SJSA1 (cell line): ENCODE measurements at regions not wholly inside any gene's neighbourhood (a gene's known extent, or its start where the extent isn't known, plus 50 kb on each side); places are given as distances from the start of the nearest gene placed in this dataset.

Experiments used
- DNase-seq, 2 experiments: peaks; one replicate each; pipeline ENCODE4 v3.0.0-alpha.2; 2015 to 2020; ENCODE audit warnings: low spot score in 2 of 2, low read depth in 1 of 2
- H3K27ac ChIP-seq: fragments of 250-450 bp; sonication (Bioruptor Pico); 2 replicates; pipeline ENCODE4 v1.5.1; 2020; ENCODE audit warnings: mild to moderate bottlenecking, moderate library complexity
- H3K27me3 ChIP-seq: fragments of 250-450 bp; sonication (Bioruptor Pico); replicated peaks from 2 replicates; pipeline ENCODE4 v1.5.1; 2020; ENCODE audit warnings: mild to moderate bottlenecking, moderate library complexity
- H3K36me3 ChIP-seq: fragments of 250-450 bp; sonication (Bioruptor Pico); 2 replicates; pipeline ENCODE4 v1.5.1; 2020; ENCODE audit warnings: mild to moderate bottlenecking
- H3K4me1 ChIP-seq: fragments of 250-450 bp; sonication (Bioruptor Pico); replicated peaks from 2 replicates; pipeline ENCODE4 v1.6.1; 2021; ENCODE audit warnings: mild to moderate bottlenecking
- H3K4me3 ChIP-seq: fragments of 250-450 bp; sonication (Bioruptor Pico); 2 replicates; pipeline ENCODE4 v1.5.1; 2020; ENCODE audit warnings: mild to moderate bottlenecking
- H3K9me3 ChIP-seq: fragments of 250-450 bp; sonication (Bioruptor Pico); replicated peaks from 2 replicates; pipeline ENCODE4 v1.5.1; 2020; ENCODE audit warnings: mild to moderate bottlenecking

DNA sequence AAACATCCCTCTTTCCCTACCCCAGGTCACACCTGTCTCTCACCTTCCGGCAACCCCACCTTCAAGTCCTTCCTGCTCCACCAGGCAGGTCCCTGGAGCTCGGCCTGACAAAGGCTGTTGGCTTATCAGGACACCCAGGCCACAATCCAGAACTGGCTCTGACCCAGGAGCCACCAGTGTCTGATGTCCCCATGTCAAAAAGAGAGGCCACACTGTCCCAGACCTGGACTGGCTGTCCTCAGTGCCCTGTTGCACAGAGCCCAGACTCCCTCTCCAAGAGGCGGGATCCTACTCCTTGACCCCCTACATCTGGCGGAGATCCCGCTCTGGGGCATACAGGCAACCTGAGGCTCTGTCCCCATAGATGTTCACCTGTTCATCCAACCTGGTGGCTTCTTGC lies 116.0 kb downstream of the MN1 start:
- Histone ChIP-seq H3K36me3 (no peaks in the 10 kb centered on the region), H3K4me1 (peaks cover 11% of the 10 kb centered on the region), H3K27me3 (no peaks in the 10 kb centered on the region), H3K9me3 (no peaks in the 10 kb centered on the region), H3K27ac (no peak overlapping the region), H3K4me3 (no peak overlapping the region)
- no peak for DNase-seq

DNA sequence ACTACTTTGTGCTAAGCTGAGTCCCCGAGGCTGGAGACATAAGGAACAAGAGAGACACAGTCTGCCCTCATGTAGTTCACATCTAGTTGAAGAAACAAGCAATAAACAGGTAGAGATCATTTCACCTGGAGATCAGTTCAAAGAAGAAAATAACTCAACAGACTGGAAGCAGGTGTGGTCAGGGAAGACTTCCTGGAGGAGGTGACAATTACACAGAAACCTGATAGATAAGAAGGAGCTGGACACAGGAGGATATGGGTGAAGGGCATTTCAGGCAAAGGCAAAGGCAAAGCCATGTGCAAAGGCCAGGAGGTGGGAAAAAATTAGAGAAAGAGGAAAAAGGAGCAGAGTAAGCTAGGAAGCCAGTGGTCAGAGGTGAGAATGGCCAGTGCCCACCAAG lies 115.6 kb downstream of the MN1 start:
- Histone ChIP-seq H3K27ac (no peak overlapping the region), H3K36me3 (no peaks in the 10 kb centered on the region), H3K9me3 (no peaks in the 10 kb centered on the region), H3K27me3 (no peaks in the 10 kb centered on the region), H3K4me3 (no peak overlapping the region), H3K4me1 (peaks cover 11% of the 10 kb centered on the region)
- no peak for DNase-seq

DNA sequence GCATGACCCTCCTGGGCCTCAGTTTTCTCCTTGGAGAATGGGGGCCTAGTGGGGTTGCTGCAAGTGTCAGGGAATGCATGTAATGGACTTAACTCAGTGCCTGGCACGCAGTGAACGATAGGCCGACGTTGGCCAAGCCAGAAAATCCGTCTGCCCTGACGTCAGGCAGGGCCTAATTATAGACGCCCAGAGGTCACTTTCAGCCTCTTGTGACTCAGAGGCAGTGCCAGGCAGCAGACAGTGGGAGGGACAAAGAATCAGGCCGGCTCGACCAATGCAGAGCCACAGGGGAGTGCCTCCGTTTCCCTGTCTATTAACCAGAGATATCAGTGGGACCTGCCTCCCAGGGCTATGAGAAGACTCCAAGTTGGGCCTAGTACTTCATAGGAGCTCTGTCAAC lies 115.0 kb downstream of the MN1 start:
- Histone ChIP-seq H3K4me1 (peaks cover 11% of the 10 kb centered on the region), H3K27me3 (no peaks in the 10 kb centered on the region), H3K27ac (no peak overlapping the region), H3K9me3 (no peaks in the 10 kb centered on the region), H3K4me3 (no peak overlapping the region), H3K36me3 (no peaks in the 10 kb centered on the region)
- DNase-seq = peak; percentile 39 to 65

DNA sequence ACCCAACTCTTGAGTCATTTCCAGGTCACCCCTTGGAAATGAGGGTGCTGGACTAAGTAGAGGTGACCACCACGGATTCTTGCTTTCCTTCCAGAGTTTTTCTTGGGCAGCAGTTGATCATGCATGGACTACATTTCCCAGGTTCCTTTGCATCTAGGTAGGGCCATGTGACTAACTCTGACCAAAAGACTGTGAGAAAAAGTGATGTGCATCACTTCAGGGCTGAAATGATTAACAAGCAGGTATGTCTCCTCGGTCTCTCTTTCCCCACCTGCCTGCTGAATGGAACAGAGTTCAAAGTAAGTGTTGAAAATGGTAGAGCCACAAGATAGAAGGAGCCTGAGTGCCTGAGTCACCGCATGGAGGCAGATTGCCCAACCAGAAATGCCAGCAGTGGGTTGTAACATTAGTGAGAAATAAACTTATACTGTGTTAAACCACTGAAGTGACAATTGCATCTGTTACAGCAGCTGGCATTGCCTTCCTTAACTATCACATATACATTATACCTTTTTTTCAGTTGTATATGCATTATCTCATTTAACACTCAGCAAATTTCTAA lies 113.5 kb downstream of the MN1 start:
- no peak overlapping the region for H3K27ac ChIP-seq
- DNase-seq = no peak

DNA sequence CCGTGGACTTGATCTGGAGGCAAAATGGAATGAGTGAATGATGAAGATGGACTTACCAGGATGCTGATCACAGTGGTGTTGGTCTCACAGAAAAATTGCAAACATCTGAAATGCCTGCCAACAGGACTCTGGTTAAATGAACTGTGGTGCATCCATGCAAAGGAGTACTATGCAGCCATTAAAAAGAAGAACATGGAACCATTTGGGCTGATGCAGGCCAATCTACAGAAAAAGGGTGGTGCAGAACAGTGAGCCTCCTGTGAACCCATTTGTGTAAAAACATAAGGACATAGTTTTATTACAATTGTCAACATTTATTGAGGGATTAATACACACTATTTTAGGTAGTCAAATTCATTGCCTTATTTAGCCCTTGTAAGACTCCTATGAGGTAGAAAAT lies 111.9 kb downstream of the MN1 start:
- no peak overlapping the region for H3K27ac ChIP-seq

More for the DNA sequence above, 113.5 kb downstream of the MN1 start:
- Histone ChIP-seq H3K36me3 (no peaks in the 10 kb centered on the region), H3K4me1 (peaks cover 11% of the 10 kb centered on the region), H3K9me3 (no peaks in the 10 kb centered on the region), H3K27me3 (no peaks in the 10 kb centered on the region), H3K4me3 (no peak overlapping the region)

DNA sequence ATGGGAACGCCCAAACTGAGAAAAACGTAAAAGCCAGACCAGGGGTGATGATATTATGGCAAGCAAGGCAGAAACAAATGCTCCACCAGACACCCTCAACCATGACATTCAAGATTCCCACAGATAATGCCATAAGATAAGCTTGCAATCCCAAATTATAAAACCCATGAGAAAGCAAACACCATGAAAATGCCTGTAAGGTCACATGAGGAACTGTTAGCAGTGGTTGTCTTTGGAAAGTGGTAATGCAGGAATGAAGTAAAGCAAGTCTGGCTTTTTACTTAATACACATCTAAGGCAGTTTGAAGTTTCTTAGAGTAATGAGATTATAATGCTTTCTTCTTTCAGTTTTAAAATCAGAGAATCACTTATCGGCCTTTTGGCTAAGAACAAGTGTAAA lies 111.0 kb downstream of the MN1 start:
- H3K9me3 ChIP-seq = no peaks in the 10 kb centered on the region
- no peak overlapping the region for H3K4me3 ChIP-seq
- H3K27me3 ChIP-seq = no peaks in the 10 kb centered on the region
- no peak for DNase-seq
- H3K4me1 ChIP-seq = peaks cover 11% of the 10 kb centered on the region
- no peaks in the 10 kb centered on the region for H3K36me3 ChIP-seq
- H3K27ac ChIP-seq = no peak overlapping the region

More for the DNA sequence above, 111.9 kb downstream of the MN1 start:
- Histone ChIP-seq H3K9me3 (no peaks in the 10 kb centered on the region), H3K27me3 (no peaks in the 10 kb centered on the region), H3K36me3 (no peaks in the 10 kb centered on the region), H3K4me3 (no peak overlapping the region), H3K4me1 (peaks cover 11% of the 10 kb centered on the region)
- no peak for DNase-seq

DNA sequence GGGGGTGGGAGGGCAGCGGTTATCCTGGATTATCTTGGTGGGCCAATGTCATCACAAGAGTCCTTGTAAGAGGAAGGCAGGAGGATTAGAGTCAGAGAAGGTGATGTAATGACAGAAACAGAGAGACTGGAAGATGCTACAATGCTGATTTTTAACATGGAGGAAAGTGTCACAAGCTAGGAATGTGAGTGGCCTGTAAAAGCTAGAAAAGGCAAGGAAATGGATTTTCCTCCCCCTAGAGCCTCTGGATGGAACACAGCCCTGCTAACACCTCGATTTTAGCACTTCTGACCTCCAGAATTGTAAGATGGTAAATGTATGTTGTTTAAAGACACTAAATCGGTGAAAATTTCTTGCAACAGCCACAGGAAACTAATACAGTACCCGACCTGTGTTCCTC lies 109.3 kb downstream of the MN1 start:
- Histone ChIP-seq H3K4me3 (no peak overlapping the region), H3K9me3 (peaks cover 3% of the 10 kb centered on the region; the same call in 1 of the 2 replicates), H3K27me3 (no peaks in the 10 kb centered on the region), H3K4me1 (no peaks in the 10 kb centered on the region), H3K36me3 (no peaks in the 10 kb centered on the region), H3K27ac (no peak overlapping the region)
- no peak for DNase-seq

DNA sequence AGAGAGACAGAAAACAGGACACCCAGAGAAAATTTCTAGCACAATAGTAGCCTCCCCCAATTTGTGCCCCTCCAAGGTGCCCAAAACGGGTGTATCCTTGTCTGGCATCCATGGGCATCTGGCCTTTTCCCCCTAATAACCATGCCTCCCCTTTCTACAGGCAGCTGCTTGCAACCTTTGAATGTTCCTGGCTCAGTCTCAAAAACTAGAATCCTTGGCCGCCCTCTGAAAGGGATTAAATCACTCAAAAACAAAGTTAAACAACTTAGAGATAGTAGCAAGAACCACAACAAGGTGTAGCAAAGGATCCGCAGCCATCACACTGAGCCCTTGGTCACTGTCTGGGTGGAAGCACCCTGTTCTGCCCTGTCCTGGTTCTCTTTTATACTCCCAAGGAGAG lies 105.6 kb downstream of the MN1 start:
- DNase-seq = no peak
- Histone ChIP-seq H3K4me1 (no peaks in the 10 kb centered on the region), H3K27ac (no peak overlapping the region), H3K9me3 (peaks cover 9% of the 10 kb centered on the region; the same call in 1 of the 2 replicates), H3K27me3 (no peaks in the 10 kb centered on the region), H3K36me3 (no peaks in the 10 kb centered on the region), H3K4me3 (no peak overlapping the region)

DNA sequence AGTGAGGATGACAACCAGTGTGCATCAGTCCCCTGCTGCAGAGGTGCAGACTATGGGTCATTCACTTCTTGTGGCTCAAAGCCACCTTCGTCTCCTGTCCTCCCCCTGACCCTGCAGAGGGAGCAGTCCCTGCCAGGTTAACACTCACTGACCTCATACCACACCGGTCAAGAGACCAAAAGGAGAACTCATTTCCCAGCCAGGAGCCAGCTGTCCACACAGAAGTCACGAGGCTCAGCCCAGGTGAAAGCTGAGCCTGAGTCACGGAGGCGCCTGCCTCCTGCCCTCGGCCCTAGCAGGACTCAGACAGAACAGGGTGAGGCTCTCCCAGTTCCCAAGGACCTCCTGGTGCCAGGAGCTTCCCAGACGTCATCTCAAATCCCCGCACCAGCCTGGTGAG lies 103.7 kb downstream of the MN1 start:
- Histone ChIP-seq H3K9me3 (peaks cover 9% of the 10 kb centered on the region; the same call in 1 of the 2 replicates), H3K27me3 (no peaks in the 10 kb centered on the region), H3K4me3 (no peak overlapping the region), H3K4me1 (no peaks in the 10 kb centered on the region), H3K27ac (no peak overlapping the region), H3K36me3 (no peaks in the 10 kb centered on the region)
- no peak for DNase-seq
